Skin epidermis (tissue), 12 donors: ENCODE measurements at regions not wholly inside any gene's neighbourhood (a gene's known extent, or its start where the extent isn't known, plus 50 kb on each side); places are given as distances from the start of the nearest gene placed in this dataset.

ENCODE experiments used
- H3K27ac ChIP-seq, 21 experiments: fragments of 200-600 bp; sonication (generic) in 11 of 21; one replicate each; pipeline ENCODE4 v1.5.0; 2020; ENCODE audit warnings: mild to moderate bottlenecking in 3 of 21, inconsistent platforms in 2 of 21, moderate library complexity in 2 of 21
- H3K4me3 ChIP-seq, 7 experiments: fragments of 200-600 bp; sonication (generic) in 2 of 7; one replicate each; pipeline ENCODE4 v1.5.0; 2020; ENCODE audit warnings: inconsistent platforms in 2 of 7, mild to moderate bottlenecking in 2 of 7, moderate library complexity in 1 of 7

DNA sequence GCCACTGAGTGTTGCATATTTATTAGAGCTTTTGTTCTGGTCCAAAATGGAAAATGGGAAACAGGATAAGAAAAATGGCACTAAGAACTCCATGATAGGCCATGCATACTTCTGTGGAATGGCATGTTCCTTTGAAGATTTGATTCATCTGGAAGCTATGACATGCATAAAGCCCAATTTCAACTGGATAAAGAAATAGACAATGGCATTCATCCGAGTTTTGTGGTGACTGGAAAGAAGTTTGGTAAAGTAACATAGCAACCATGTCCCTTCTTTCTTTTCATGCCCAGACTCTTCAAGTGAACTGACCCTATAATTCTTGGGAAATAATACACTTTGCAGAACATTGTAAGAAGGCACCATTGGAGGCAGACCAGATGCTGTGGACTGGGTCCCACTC is 368.4 kb upstream of the IL12A start:
- Histone ChIP-seq H3K4me3 (no peak overlapping the region), H3K27ac (no peak overlapping the region)

GRCh38 chr3:159620873-159621272 is 367.8 kb upstream of the IL12A start:
- no peak overlapping the region for H3K27ac ChIP-seq
- no peak overlapping the region for H3K4me3 ChIP-seq

GRCh38 chr3:159624616-159625015 is 364.0 kb upstream of the IL12A start:
- no peak overlapping the region for H3K27ac ChIP-seq
- H3K4me3 ChIP-seq, result no peak overlapping the region

DNA sequence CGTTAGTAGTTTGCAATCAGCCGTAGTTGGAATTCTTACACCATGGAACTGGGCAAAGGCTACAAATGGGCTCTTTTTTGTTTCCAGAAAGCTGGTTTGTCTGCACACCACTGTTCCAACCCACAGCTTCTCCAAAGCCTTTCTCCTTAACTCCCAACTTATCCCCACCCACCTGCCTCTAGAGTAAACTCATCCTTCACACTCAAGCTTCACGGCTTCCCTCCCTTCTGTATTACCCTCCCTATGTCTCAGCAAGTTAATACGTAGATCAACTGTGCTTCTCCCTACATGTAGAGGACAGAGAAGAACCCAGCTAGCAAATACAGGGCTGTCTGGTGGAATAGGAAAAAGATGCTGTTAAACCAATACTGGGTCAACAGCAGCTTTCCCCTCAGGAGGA is 363.0 kb upstream of the IL12A start:
- H3K27ac ChIP-seq, result no peak overlapping the region
- H3K4me3 ChIP-seq, result no peak overlapping the region

- no peak overlapping the region for H3K27ac ChIP-seq
- H3K4me3 ChIP-seq, result no peak overlapping the region
These were observed 362.0 kb upstream of the IL12A start for GRCh38 chr3:159626598-159626997.

GRCh38 chr3:159627229-159627628 is 361.4 kb upstream of the IL12A start:
- Histone ChIP-seq H3K27ac (no peak overlapping the region), H3K4me3 (no peak overlapping the region)

- H3K4me3 ChIP-seq, result no peak overlapping the region
- no peak overlapping the region for H3K27ac ChIP-seq
These were observed 361.0 kb upstream of the IL12A start for GRCh38 chr3:159627634-159628033.

DNA sequence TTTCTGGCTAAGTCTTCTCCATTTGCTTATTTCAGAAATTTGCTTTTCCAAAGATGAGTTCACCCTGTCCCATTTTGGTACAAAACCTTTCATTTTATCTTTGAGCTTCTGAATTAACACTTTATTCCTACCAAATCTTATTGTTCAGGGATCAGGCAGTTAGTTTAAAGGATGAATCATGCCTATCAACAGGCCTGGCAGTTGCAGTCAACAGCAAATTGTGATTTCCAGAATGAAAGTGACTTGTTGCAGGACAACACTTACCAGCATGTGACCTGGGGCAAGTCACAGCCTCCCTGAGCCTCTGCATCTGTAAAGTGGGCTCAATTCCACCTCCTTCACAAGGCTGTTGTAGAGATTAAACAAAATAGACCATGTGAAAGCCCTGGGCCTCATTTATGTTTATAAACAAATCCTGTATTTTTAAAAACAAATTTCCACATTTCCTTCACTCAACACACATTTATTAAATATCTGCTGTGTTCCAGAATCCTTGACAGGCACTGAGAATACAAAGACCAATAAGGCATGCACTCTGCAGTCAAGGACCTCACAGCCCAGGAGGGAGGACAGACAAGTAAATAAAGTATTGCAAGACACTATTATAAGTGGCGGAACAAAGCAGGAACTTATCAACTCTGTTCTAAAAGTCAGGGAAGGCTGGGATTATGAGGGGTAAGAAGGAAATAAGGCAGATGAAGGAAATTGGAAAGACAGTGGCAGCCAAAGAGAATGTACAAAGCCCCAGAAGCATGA is 359.1 kb upstream of the IL12A start:
- Histone ChIP-seq H3K27ac (no peak overlapping the region), H3K4me3 (no peak overlapping the region)

- no peak overlapping the region for H3K27ac ChIP-seq
- no peak overlapping the region for H3K4me3 ChIP-seq
These were observed 357.4 kb upstream of the IL12A start for GRCh38 chr3:159631226-159631625.

DNA sequence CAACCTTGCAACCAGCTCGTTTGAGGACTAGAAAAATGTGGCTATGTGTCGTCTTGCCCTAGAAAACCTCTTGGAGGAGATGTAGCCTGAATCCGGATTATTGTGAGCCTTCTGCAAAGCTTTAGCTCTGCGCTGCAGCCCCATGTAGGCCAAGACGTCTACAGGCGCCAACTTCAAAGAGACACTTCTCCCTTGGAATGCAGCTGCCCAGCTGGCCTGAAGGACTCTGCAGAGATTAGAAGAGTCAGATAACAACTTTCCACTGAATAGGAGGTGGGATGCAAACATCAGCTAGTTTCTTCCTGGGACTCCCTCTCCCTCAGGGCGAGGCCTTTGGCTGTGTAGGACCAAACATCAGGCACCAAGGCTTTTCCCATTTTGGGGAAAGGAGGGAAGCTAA is 356.5 kb upstream of the IL12A start:
- Histone ChIP-seq H3K27ac (no peak overlapping the region), H3K4me3 (no peak overlapping the region)

DNA sequence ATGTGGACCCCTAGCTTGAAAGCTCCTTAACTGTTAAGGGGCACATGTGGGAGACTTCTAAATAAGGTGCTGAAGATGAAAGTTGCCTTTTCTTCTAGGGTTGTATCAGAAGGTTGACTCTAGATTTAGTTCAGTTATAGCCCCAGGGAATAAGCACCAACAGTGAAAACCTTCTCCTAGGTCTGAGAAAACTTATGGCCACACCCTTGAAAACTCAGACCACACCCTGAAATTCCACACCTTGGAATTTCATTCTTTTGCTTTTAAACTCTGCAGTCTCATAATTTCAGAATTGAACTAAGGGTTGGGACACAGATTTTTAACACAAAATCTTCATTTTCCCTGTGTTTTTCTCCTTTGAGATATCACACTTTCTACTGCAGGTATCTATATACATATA is 355.8 kb upstream of the IL12A start:
- H3K27ac ChIP-seq, result no peak overlapping the region
- no peak overlapping the region for H3K4me3 ChIP-seq

DNA sequence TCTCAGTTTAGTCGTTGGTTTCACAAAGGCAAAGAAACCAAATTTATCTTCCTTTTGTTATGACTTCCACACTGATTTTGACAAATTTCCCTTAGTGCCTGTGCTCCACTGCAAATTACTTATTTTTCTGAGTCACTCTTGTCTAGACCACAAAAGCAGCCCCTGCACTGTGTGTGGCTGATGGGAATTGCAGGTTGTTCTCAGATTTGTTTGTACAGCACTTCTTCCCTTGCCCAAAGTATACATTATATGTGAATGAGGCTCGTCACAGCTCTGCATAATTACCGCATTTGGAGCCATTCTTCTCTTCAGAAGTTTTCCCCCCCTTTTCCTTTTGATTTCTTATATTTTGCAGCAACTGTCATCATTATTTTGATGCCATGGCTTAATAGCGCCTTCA is 354.2 kb upstream of the IL12A start:
- no peak overlapping the region for H3K4me3 ChIP-seq
- H3K27ac ChIP-seq, result no peak overlapping the region

DNA sequence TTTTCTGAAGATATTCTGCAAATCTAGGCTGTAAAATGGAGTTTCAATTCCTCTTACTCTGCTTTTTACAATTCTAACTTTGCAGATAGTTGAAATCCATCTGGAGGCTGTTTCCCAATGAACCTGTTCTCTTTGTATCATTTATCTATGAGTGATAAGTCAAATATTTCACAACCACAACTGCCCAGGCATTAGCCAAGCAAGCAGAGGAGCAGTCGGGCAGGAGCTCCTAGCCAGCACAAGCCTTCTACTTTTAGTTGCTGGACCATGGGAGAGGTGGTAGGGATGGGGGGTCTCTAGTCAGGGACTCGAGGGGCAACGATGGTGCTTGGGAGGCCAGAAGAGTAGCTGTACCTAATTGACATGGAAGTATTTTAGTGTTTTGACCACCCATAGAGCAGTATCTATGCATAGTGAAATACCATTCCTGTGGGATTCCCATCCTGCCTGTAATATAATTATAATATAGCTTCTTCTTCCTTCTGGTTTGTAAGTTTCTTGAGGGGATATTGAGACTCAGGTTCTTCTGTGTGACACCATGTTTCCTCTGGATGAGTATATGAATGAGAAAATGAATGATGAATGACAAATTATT is 353.5 kb upstream of the IL12A start:
- H3K27ac ChIP-seq, result no peak overlapping the region
- H3K4me3 ChIP-seq, result no peak overlapping the region

GRCh38 chr3:159637883-159638542 is 350.6 kb upstream of the IL12A start:
- H3K27ac ChIP-seq, result no peak overlapping the region
- no peak overlapping the region for H3K4me3 ChIP-seq

GRCh38 chr3:159640225-159640624 is 348.4 kb upstream of the IL12A start:
- Histone ChIP-seq H3K4me3 (no peak overlapping the region), H3K27ac (no peak overlapping the region)

- Histone ChIP-seq H3K4me3 (no peak overlapping the region), H3K27ac (no peak overlapping the region)
These were observed 345.2 kb upstream of the IL12A start for GRCh38 chr3:159643406-159643805.

- no peak overlapping the region for H3K4me3 ChIP-seq
- H3K27ac ChIP-seq, result peak overlapping the region in 2 of 21 experiments; percentile 25 to 57
These were observed 342.8 kb upstream of the IL12A start for GRCh38 chr3:159645874-159646273.

DNA sequence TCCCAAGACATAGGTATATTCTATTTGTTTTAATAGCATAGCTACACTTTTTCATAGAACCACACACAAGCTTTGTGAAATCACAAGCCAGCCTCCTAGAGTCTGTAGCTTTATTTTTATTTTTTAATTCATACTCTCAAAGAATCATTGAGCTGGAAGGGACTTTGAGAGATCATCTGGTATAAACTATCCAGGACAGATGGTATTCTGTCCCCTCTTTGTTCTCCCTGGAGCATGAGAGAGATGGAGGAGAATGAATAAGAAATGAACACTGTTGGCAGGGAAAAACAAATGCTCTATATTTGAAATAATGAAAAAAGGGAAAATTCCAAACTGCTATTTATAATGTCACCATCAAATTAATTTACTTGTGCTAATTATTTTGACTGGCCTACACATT is 338.7 kb upstream of the IL12A start:
- Histone ChIP-seq H3K4me3 (no peak overlapping the region), H3K27ac (no peak overlapping the region)

GRCh38 chr3:159650726-159651125 is 337.9 kb upstream of the IL12A start:
- Histone ChIP-seq H3K4me3 (no peak overlapping the region), H3K27ac (no peak overlapping the region)

- H3K4me3 ChIP-seq, result no peak overlapping the region
- H3K27ac ChIP-seq, result no peak overlapping the region
These were observed 336.2 kb upstream of the IL12A start for GRCh38 chr3:159652452-159652851.
